H9 (cell line): ENCODE measurements at regions not wholly inside any gene's neighbourhood (a gene's known extent, or its start where the extent isn't known, plus 50 kb on each side); places are given as distances from the start of the nearest gene placed in this dataset.
A peak's percentile ranks its signal among the peaks of the same experiment; 100 is the strongest.

Experiments
- DNase-seq: peaks from one replicate; pipeline ENCODE4 v3.0.0-alpha.2; 2017
- H2AFZ ChIP-seq: one replicate; pipeline ENCODE4 v1.6.1; 2013; ENCODE audit warnings: mild to moderate bottlenecking, low read length, control low read depth, moderate library complexity
- H2AK5ac ChIP-seq: 2 replicates; pipeline ENCODE4 v1.6.1; 2013; ENCODE audit warnings: low read length, control low read depth, mixed read lengths; ENCODE audit not compliant: insufficient read length
- H2BK120ac ChIP-seq: one replicate; pipeline ENCODE4 v1.6.1; 2013; ENCODE audit warnings: low read depth, mild to moderate bottlenecking, low read length, control low read depth, inconsistent platforms; ENCODE audit not compliant: poor library complexity, severe bottlenecking
- H2BK12ac ChIP-seq: 2 replicates; pipeline ENCODE4 v1.6.1; 2013; ENCODE audit warnings: low read length, control low read depth, mixed read lengths, low read depth; ENCODE audit not compliant: insufficient read length
- H2BK15ac ChIP-seq: 2 replicates; pipeline ENCODE4 v1.6.1; 2013; ENCODE audit warnings: low read depth, low read length, control low read depth
- H2BK20ac ChIP-seq: one replicate; pipeline ENCODE4 v1.6.1; 2013; ENCODE audit warnings: low read depth, mild to moderate bottlenecking, low read length, control low read depth, inconsistent platforms; ENCODE audit not compliant: poor library complexity, severe bottlenecking
- H2BK5ac ChIP-seq: 2 replicates; pipeline ENCODE4 v1.6.1; 2013; ENCODE audit warnings: low read length, control low read depth, mixed read lengths; ENCODE audit not compliant: insufficient read length
- H3K14ac ChIP-seq: 2 replicates; pipeline ENCODE4 v1.6.1; 2013; ENCODE audit warnings: low read length, control low read depth; ENCODE audit not compliant: insufficient read depth
- H3K18ac ChIP-seq: 2 replicates; pipeline ENCODE4 v1.6.1; 2013; ENCODE audit warnings: low read depth, mild to moderate bottlenecking, mixed read lengths, low read length, control low read depth; ENCODE audit not compliant: insufficient read length
- H3K23ac ChIP-seq: 2 replicates; pipeline ENCODE4 v1.6.1; 2013; ENCODE audit warnings: low read length, control low read depth, mixed read lengths, low read depth; ENCODE audit not compliant: insufficient read length
- H3K23me2 ChIP-seq: 2 replicates; pipeline ENCODE4 v1.6.1; 2013; ENCODE audit warnings: low read depth, mild to moderate bottlenecking, mixed read lengths, low read length, control low read depth; ENCODE audit not compliant: insufficient read length, poor library complexity, severe bottlenecking
- H3K27ac ChIP-seq: 2 replicates; pipeline ENCODE4 v1.5.1; 2013; ENCODE audit warnings: low read length, control low read depth, mixed read lengths, low read depth; ENCODE audit not compliant: insufficient read length
- H3K27me3 ChIP-seq: 2 replicates; pipeline ENCODE4 v1.6.1; 2013; ENCODE audit warnings: low read length, control low read depth, inconsistent platforms; ENCODE audit not compliant: insufficient read depth
- H3K4ac ChIP-seq: 2 replicates; pipeline ENCODE4 v1.6.1; 2013; ENCODE audit warnings: low read depth, mild to moderate bottlenecking, control low read depth, inconsistent platforms, low read length, moderate library complexity
- H3K4me1 ChIP-seq: 2 replicates; pipeline ENCODE4 v1.6.1; 2013; ENCODE audit warnings: low read length, control low read depth, inconsistent platforms; ENCODE audit not compliant: insufficient read depth
- H3K4me2 ChIP-seq: 2 replicates; pipeline ENCODE4 v1.6.1; 2013; ENCODE audit warnings: low read length, control low read depth, mixed read lengths; ENCODE audit not compliant: insufficient read length, insufficient read depth
- H3K56ac ChIP-seq: 2 replicates; pipeline ENCODE4 v1.6.1; 2013; ENCODE audit warnings: low read depth, mild to moderate bottlenecking, mixed read lengths, low read length, control low read depth; ENCODE audit not compliant: insufficient read length
- H3K79me1 ChIP-seq: 2 replicates; pipeline ENCODE4 v1.6.1; 2013; ENCODE audit warnings: low read depth, mild to moderate bottlenecking, moderate library complexity, low read length, control low read depth, inconsistent platforms; ENCODE audit not compliant: insufficient read depth, poor library complexity, severe bottlenecking
- H3K79me2 ChIP-seq: 2 replicates; pipeline ENCODE4 v1.6.1; 2013; ENCODE audit warnings: low read length, control low read depth, inconsistent platforms; ENCODE audit not compliant: insufficient read depth
- H3K9ac ChIP-seq: 2 replicates; pipeline ENCODE4 v1.6.1; 2013; ENCODE audit warnings: low read length, control low read depth, mixed read lengths; ENCODE audit not compliant: insufficient read length; ENCODE audit errors: extremely low read depth
- H3K9me3 ChIP-seq: one replicate; pipeline ENCODE4 v1.6.1; 2013; ENCODE audit warnings: low read depth, low read length, inconsistent platforms; ENCODE audit not compliant: control insufficient read depth
- H3T11ph ChIP-seq: one replicate; pipeline ENCODE4 v1.6.1; 2013; ENCODE audit warnings: mild to moderate bottlenecking, low read length, control low read depth, inconsistent platforms
- H4K20me1 ChIP-seq: one replicate; pipeline ENCODE4 v1.6.1; 2013; ENCODE audit not compliant: control insufficient read depth, insufficient read length, insufficient read depth
- H4K5ac ChIP-seq: 2 replicates; pipeline ENCODE4 v1.6.1; 2013; ENCODE audit warnings: low read depth, mild to moderate bottlenecking, mixed read lengths, low read length, control low read depth; ENCODE audit not compliant: insufficient read length
- H4K8ac ChIP-seq: replicated peaks from 2 replicates; pipeline ENCODE4 v1.6.1; 2013; ENCODE audit warnings: low read length, control low read depth, mixed read lengths, low read depth; ENCODE audit not compliant: insufficient read length
- H4K91ac ChIP-seq: 2 replicates; pipeline ENCODE4 v1.6.1; 2013; ENCODE audit warnings: low read depth, mild to moderate bottlenecking, moderate library complexity, mixed read lengths, low read length, control low read depth; ENCODE audit not compliant: insufficient read length
- H3K27ac Mint-ChIP-seq, 3 experiments: 2 replicates in 2 of 3; 3 replicates in 1 of 3; pipeline ENCODE4 v1.8.0; 2020 to 2021; ENCODE audit warnings: mixed read lengths in 3 of 3, mild to moderate bottlenecking in 1 of 3, moderate library complexity in 1 of 3
- H3K27me3 Mint-ChIP-seq: 2 replicates; pipeline ENCODE4 v1.8.0; 2021; ENCODE audit warnings: low read depth, mild to moderate bottlenecking, moderate library complexity, mixed read lengths
- H3K36me3 Mint-ChIP-seq, 3 experiments: 2 replicates in 2 of 3; 3 replicates in 1 of 3; pipeline ENCODE4 v1.8.0; 2020 to 2021; ENCODE audit warnings: low read depth in 3 of 3, mixed read lengths in 3 of 3; ENCODE audit not compliant: insufficient read depth in 1 of 3
- H3K4me1 Mint-ChIP-seq, 2 experiments: 2 replicates each; pipeline ENCODE4 v1.8.0; 2020; ENCODE audit warnings: mixed read lengths in 2 of 2
- H3K4me3 Mint-ChIP-seq, 2 experiments: 2 replicates in 1 of 2; 3 replicates in 1 of 2; pipeline ENCODE4 v1.8.0; 2020 to 2021; ENCODE audit warnings: mild to moderate bottlenecking in 2 of 2, mixed read lengths in 2 of 2, moderate library complexity in 1 of 2
- H3K9me3 Mint-ChIP-seq, 2 experiments: 2 replicates in 1 of 2; 3 replicates in 1 of 2; pipeline ENCODE4 v1.8.0; 2020; ENCODE audit warnings: mild to moderate bottlenecking in 2 of 2, mixed read lengths in 2 of 2, moderate library complexity in 1 of 2
- CTCF ChIP-seq: fragments of 200-600 bp; sonication (generic); conservative IDR thresholded peaks from 3 replicates; pipeline ENCODE4 v1.8.0; 2021; ENCODE audit warnings: antibody characterized with exemption, mild to moderate bottlenecking
- WGBS: extraction: QIAGEN DNeasy Blood & Tissue Kit; methylation state at CpG from one replicate; pipeline ENCODE4 v1.1.7; 2013; ENCODE audit warnings: missing lambda C conversion rate, low lambda C conversion rate, mixed read lengths; ENCODE audit not compliant: insufficient read length; ENCODE audit errors: extremely low coverage; 5-methylcytosine and 5-hydroxymethylcytosine counted together

- Histone ChIP-seq H2AFZ (no peak overlapping the region), H2BK20ac (no peak overlapping the region), H4K5ac (no peak overlapping the region), H2AK5ac (no peak overlapping the region), H3K79me2 (no peaks in the 10 kb centered on the region), H3K18ac (no peak overlapping the region), H4K20me1 (no peaks in the 10 kb centered on the region), H3K4ac (no peak overlapping the region), H2BK12ac (no peak overlapping the region), H3K23ac (no peak overlapping the region), H2BK15ac (no peak overlapping the region), H3K14ac (0 out of 2 replicates have a peak overlapping the region, but pooled peaks have one; percentile 67), H3K9ac (no peak overlapping the region), H2BK120ac (no peak overlapping the region), H2BK5ac (no peak overlapping the region), H3K4me1 (no peaks in the 10 kb centered on the region; the same call in 1 of the 2 replicates), H3K79me1 (no peaks in the 10 kb centered on the region), H3K56ac (no peak overlapping the region), H3T11ph (no peak overlapping the region), H4K8ac (no peak overlapping the region), H4K91ac (no peak overlapping the region), H3K4me2 (no peak overlapping the region), H3K27me3 (no peaks in the 10 kb centered on the region), H3K23me2 (no peaks in the 10 kb centered on the region), H3K27ac (no peak overlapping the region), H3K9me3 (no peaks in the 10 kb centered on the region)
- H3K4me1 Mint-ChIP-seq = peaks cover 55 to 57% of the 10 kb centered on the region in 2 experiments
- H3K36me3 Mint-ChIP-seq = peaks cover 0 to 6% (median 0%) of the 10 kb centered on the region in 3 experiments; a peak in 1 of 7 replicates
- no peak overlapping the region for H3K4me3 Mint-ChIP-seq
- H3K9me3 Mint-ChIP-seq = no peaks in the 10 kb centered on the region; a peak in 1 of 5 replicates
- WGBS = no CpG with 5 or more reads among the region's 4 CpGs
- DNase-seq = no peak
- no peaks in the 10 kb centered on the region for H3K27me3 Mint-ChIP-seq
- H3K27ac Mint-ChIP-seq = peak overlapping the region; percentile 77 to 88 (median 80); a peak in 6 of 7 replicates
- TF ChIP-seq CTCF = no peak
These were observed 129.0 kb downstream of the BTC start for GRCh38 chr4:74665346-74665745.
